Ovary (tissue), 3 donors: ENCODE measurements at regions not wholly inside any gene's neighbourhood (a gene's known extent, or its start where the extent isn't known, plus 50 kb on each side); places are given as distances from the start of the nearest gene placed in this dataset.

ENCODE experiments used
- EP300 ChIP-seq: sonication (generic); formaldehyde crosslinking; IDR thresholded peaks from one replicate; pipeline ENCODE4 v1.6.1; 2017; ENCODE audit warnings: antibody characterized with exemption
- POLR2A ChIP-seq: fragments of 450-650 bp; IDR thresholded peaks from one replicate; pipeline ENCODE4 v1.6.1; 2017; ENCODE audit warnings: antibody characterized with exemption, mild to moderate bottlenecking, moderate library complexity
- TF ChIP-seq, protein P1 (sequence below), 3 donors: fragments of 450-650 bp in 2 of 3; fragments of 200-600 bp in 1 of 3; IDR thresholded peaks; one replicate each; pipeline versions ENCODE4 v1.5.1 to v1.8.0; 2016 to 2022; ENCODE audit warnings: antibody characterized with exemption in 3 of 3, mild to moderate bottlenecking in 1 of 3
- donor health status: DM: no; HTN: no; CAD: no.

DNA sequence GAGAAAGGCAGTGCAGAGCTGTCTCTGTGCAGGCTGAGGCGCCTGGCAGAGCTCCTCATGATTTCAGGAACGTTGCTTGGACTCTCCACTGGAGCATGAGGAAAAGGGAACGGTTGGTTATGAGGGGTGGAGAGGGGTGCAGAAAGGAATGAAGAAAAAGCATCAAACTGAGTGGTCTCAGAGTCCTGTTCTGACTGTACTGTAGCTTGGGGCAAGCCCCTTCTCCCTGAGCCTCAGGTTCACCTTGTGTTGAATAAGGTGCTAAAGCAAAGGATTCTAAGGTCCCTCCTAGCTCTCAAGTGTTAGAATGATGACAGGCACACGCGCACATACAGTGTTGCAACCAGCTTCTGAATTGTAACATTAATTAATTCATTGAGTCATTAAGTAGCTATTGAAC lies 125.2 kb upstream of the PARP11 start:
- TF ChIP-seq POLR2A (no peak), EP300 (no peak)
- TF ChIP-seq, protein P1, sequence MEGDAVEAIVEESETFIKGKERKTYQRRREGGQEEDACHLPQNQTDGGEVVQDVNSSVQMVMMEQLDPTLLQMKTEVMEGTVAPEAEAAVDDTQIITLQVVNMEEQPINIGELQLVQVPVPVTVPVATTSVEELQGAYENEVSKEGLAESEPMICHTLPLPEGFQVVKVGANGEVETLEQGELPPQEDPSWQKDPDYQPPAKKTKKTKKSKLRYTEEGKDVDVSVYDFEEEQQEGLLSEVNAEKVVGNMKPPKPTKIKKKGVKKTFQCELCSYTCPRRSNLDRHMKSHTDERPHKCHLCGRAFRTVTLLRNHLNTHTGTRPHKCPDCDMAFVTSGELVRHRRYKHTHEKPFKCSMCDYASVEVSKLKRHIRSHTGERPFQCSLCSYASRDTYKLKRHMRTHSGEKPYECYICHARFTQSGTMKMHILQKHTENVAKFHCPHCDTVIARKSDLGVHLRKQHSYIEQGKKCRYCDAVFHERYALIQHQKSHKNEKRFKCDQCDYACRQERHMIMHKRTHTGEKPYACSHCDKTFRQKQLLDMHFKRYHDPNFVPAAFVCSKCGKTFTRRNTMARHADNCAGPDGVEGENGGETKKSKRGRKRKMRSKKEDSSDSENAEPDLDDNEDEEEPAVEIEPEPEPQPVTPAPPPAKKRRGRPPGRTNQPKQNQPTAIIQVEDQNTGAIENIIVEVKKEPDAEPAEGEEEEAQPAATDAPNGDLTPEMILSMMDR (IDR thresholded peaks at IDR 0.05) = no peak
